Nephron (organoid): ENCODE measurements at regions not wholly inside any gene's neighbourhood (a gene's known extent, or its start where the extent isn't known, plus 50 kb on each side); places are given as distances from the start of the nearest gene placed in this dataset.

ENCODE experiments used
- H3K27ac Mint-ChIP-seq, 3 experiments: 2 replicates each; pipeline ENCODE4 v1.8.0; 2020; ENCODE audit warnings: mixed read lengths in 3 of 3, mild to moderate bottlenecking in 2 of 3, moderate library complexity in 1 of 3
- H3K27me3 Mint-ChIP-seq: 2 replicates; pipeline ENCODE4 v1.8.0; 2021; ENCODE audit warnings: low read depth, mild to moderate bottlenecking, moderate library complexity, mixed read lengths
- H3K36me3 Mint-ChIP-seq: 2 replicates; pipeline ENCODE4 v1.8.0; 2020; ENCODE audit warnings: low read depth, mixed read lengths
- H3K4me1 Mint-ChIP-seq: 2 replicates; pipeline ENCODE4 v1.8.0; 2020; ENCODE audit warnings: mixed read lengths
- H3K4me3 Mint-ChIP-seq, 3 experiments: 2 replicates each; pipeline ENCODE4 v1.8.0; 2020; ENCODE audit warnings: mild to moderate bottlenecking in 3 of 3, mixed read lengths in 3 of 3, moderate library complexity in 2 of 3
- H3K9me3 Mint-ChIP-seq: 2 replicates; pipeline ENCODE4 v1.8.0; 2020; ENCODE audit warnings: mixed read lengths
- CTCF ChIP-seq, 3 experiments: fragments of 200-600 bp; sonication (generic); IDR thresholded peaks; one replicate each; pipeline ENCODE4 v1.5.0; 2021; ENCODE audit warnings: antibody characterized with exemption in 3 of 3; ENCODE audit not compliant: unreplicated experiment in 3 of 3

- no peak for TF ChIP-seq CTCF (IDR thresholded peaks at IDR 0.05; ENCODE audit: unreplicated experiment in 3 of 3)
- no peak overlapping the region for H3K4me3 Mint-ChIP-seq
- peaks cover 11% of the 10 kb centered on the region for H3K36me3 Mint-ChIP-seq
- H3K27ac Mint-ChIP-seq: no peak overlapping the region
- peaks cover 13% of the 10 kb centered on the region for H3K9me3 Mint-ChIP-seq
- H3K4me1 Mint-ChIP-seq: peaks cover 49% of the 10 kb centered on the region
- peaks cover 4% of the 10 kb centered on the region for H3K27me3 Mint-ChIP-seq
These were observed 326.2 kb downstream of the CD83 start for GRCh38 chr6:14443629-14444268.

- H3K9me3 Mint-ChIP-seq: peaks cover 14% of the 10 kb centered on the region
- peaks cover 5% of the 10 kb centered on the region for H3K27me3 Mint-ChIP-seq
- no peak overlapping the region for H3K4me3 Mint-ChIP-seq
These were observed 326.9 kb downstream of the CD83 start for GRCh38 chr6:14444295-14444972.

GRCh38 chr6:14447240-14447639, 329.7 kb downstream of the CD83 start:
- H3K27me3 Mint-ChIP-seq: peaks cover 5% of the 10 kb centered on the region
- no peak overlapping the region for H3K27ac Mint-ChIP-seq
- H3K4me3 Mint-ChIP-seq: no peak overlapping the region
- no peak for TF ChIP-seq CTCF (IDR thresholded peaks at IDR 0.05; ENCODE audit: unreplicated experiment in 3 of 3)
- H3K36me3 Mint-ChIP-seq: peaks cover 11% of the 10 kb centered on the region
- peaks cover 14% of the 10 kb centered on the region for H3K9me3 Mint-ChIP-seq
- H3K4me1 Mint-ChIP-seq: peaks cover 41% of the 10 kb centered on the region

More at GRCh38 chr6:14444295-14444972, 326.9 kb downstream of the CD83 start:
- Mint-ChIP-seq H3K36me3 (peaks cover 11% of the 10 kb centered on the region), H3K27ac (peak overlapping the region in 1 of 3 experiments; percentile 62), H3K4me1 (peaks cover 47% of the 10 kb centered on the region)
- TF ChIP-seq CTCF (IDR thresholded peaks at IDR 0.05; ENCODE audit: unreplicated experiment in 3 of 3): no peak

GRCh38 chr6:14448246-14448645, 330.7 kb downstream of the CD83 start:
- Mint-ChIP-seq H3K4me1 (peaks cover 43% of the 10 kb centered on the region), H3K27ac (peak overlapping the region in 1 of 3 experiments; percentile 37), H3K9me3 (peaks cover 14% of the 10 kb centered on the region), H3K27me3 (peaks cover 5% of the 10 kb centered on the region), H3K36me3 (peaks cover 11% of the 10 kb centered on the region), H3K4me3 (no peak overlapping the region)
- TF ChIP-seq CTCF (IDR thresholded peaks at IDR 0.05; ENCODE audit: unreplicated experiment in 3 of 3): no peak

GRCh38 chr6:14450133-14450504, 332.5 kb downstream of the CD83 start:
- H3K36me3 Mint-ChIP-seq: peaks cover 11% of the 10 kb centered on the region
- H3K27me3 Mint-ChIP-seq: peaks cover 9% of the 10 kb centered on the region
- TF ChIP-seq CTCF (IDR thresholded peaks at IDR 0.05; ENCODE audit: unreplicated experiment in 3 of 3): no peak
- peaks cover 39% of the 10 kb centered on the region for H3K4me1 Mint-ChIP-seq
- peaks cover 14% of the 10 kb centered on the region for H3K9me3 Mint-ChIP-seq
- peak overlapping the region; percentile 23 to 55 (median 43) for H3K27ac Mint-ChIP-seq
- H3K4me3 Mint-ChIP-seq: peak overlapping the region in 1 of 3 experiments; percentile 15
